ENCODE measurements at regions not wholly inside any gene's neighbourhood (a gene's known extent, or its start where the extent isn't known, plus 50 kb on each side); places are given as distances from the start of the nearest gene placed in this dataset.
"Not testable (repeated sequence)": the region's sequence is repeated elsewhere in the genome, so short reads cannot be mapped to it uniquely, and the experiment has no call there.

DNA sequence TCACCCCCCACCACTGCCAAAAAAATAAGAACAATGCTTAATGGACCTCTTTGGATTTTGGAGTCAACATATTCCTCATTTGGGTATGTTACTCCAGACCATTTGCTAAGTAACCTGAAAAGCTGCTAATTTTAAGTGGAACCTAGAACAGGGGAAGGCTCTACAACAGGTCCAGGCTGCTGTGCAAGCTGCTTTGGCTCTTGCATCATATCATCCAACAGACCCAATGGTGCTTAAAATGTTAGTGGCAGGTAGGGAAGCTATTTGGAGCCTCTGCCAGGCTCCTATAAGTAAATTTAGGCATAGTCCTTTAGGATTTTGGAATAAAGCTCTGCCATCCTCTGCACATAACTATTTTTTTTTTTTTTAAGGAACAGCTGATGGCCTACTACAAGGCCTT, 132.2 kb upstream of the PMCH start:
- no peak for DNase-seq (ENCODE audit: low read depth)
- H3K36me3 Mint-ChIP-seq (ENCODE audit: low read depth, unreplicated experiment) = no peaks in the 10 kb centered on the region
- Histone ChIP-seq H2AFZ (ENCODE audit: low read depth, low read length) (no peak overlapping the region), H3K36me3 (ENCODE audit: insufficient read depth, low read length) (no peaks in the 10 kb centered on the region), H3K9ac (ENCODE audit: low read length) (no peak overlapping the region), H3K27me3 (ENCODE audit: insufficient read depth, low read length) (no peaks in the 10 kb centered on the region), H3K4me2 (ENCODE audit: low read length) (no peak overlapping the region), H3K4me3 (ENCODE audit: insufficient read depth, low read depth, low read length) (no peak overlapping the region), H3K79me2 (ENCODE audit: insufficient read depth, low read length) (no peaks in the 10 kb centered on the region), H3K9me3 (ENCODE audit: insufficient read depth, low read depth, low read length) (no peaks in the 10 kb centered on the region), H3K4me1 (ENCODE audit: insufficient read depth, low read length) (no peaks in the 10 kb centered on the region), H3K27ac (ENCODE audit: low read depth, low read length) (no peak overlapping the region), H4K20me1 (ENCODE audit: insufficient read depth, low read length) (no peaks in the 10 kb centered on the region)
- H3K27ac Mint-ChIP-seq (ENCODE audit: unreplicated experiment) = no peak overlapping the region
- no peak for FAIRE-seq
- no peak overlapping the region for H3K4me3 Mint-ChIP-seq (ENCODE audit: unreplicated experiment)
- H3K9me3 Mint-ChIP-seq (ENCODE audit: unreplicated experiment) = peaks cover 2% of the 10 kb centered on the region
- H3K27me3 Mint-ChIP-seq (ENCODE audit: low read depth, unreplicated experiment) = no peaks in the 10 kb centered on the region
- no peak for TF ChIP-seq EZH2 (IDR thresholded peaks at IDR 0.05; ENCODE audit: insufficient read depth, low read length)
- TF ChIP-seq, protein P1, sequence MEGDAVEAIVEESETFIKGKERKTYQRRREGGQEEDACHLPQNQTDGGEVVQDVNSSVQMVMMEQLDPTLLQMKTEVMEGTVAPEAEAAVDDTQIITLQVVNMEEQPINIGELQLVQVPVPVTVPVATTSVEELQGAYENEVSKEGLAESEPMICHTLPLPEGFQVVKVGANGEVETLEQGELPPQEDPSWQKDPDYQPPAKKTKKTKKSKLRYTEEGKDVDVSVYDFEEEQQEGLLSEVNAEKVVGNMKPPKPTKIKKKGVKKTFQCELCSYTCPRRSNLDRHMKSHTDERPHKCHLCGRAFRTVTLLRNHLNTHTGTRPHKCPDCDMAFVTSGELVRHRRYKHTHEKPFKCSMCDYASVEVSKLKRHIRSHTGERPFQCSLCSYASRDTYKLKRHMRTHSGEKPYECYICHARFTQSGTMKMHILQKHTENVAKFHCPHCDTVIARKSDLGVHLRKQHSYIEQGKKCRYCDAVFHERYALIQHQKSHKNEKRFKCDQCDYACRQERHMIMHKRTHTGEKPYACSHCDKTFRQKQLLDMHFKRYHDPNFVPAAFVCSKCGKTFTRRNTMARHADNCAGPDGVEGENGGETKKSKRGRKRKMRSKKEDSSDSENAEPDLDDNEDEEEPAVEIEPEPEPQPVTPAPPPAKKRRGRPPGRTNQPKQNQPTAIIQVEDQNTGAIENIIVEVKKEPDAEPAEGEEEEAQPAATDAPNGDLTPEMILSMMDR (IDR thresholded peaks at IDR 0.05; ENCODE audit: insufficient read depth, low read depth, low read length) = no peak
- no peaks in the 10 kb centered on the region for H3K4me1 Mint-ChIP-seq (ENCODE audit: low read depth, unreplicated experiment)

DNA sequence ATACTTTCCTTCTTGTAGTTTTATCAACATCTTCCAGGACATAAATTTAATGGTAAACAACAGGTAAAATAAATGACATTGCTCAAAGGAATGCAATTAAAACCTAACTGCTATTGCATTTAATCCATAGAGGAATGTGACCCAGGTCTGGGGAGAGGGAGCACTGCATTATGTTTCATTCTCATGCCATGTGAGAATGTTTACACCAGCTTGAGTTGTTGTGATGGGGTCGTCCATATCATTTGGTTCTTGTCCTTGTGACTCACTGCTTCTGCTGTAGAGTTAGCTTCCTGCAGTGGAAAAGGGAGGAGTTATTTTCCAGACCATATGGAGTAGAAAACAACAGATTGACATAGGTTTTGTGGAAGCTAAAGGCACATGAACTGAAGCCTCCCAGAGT, 129.3 kb upstream of the PMCH start:
- H4K20me1 ChIP-seq (ENCODE audit: insufficient read depth, low read length) = no peaks in the 10 kb centered on the region
- H3K79me2 ChIP-seq (ENCODE audit: insufficient read depth, low read length) = no peaks in the 10 kb centered on the region
- H3K27ac Mint-ChIP-seq (ENCODE audit: unreplicated experiment) = no peak overlapping the region
- H2AFZ ChIP-seq (ENCODE audit: low read depth, low read length) = no peak overlapping the region
- no peak overlapping the region for H3K9ac ChIP-seq (ENCODE audit: low read length)
- no peaks in the 10 kb centered on the region for H3K27me3 Mint-ChIP-seq (ENCODE audit: low read depth, unreplicated experiment)
- TF ChIP-seq, protein P1 (IDR thresholded peaks at IDR 0.05; ENCODE audit: insufficient read depth, low read depth, low read length) = no peak
- no peak for TF ChIP-seq EZH2 (IDR thresholded peaks at IDR 0.05; ENCODE audit: insufficient read depth, low read length)
- FAIRE-seq = no peak
- no peak overlapping the region for H3K4me3 Mint-ChIP-seq (ENCODE audit: unreplicated experiment)
- peaks cover 2% of the 10 kb centered on the region for H3K9me3 Mint-ChIP-seq (ENCODE audit: unreplicated experiment)
- H3K27ac ChIP-seq (ENCODE audit: low read depth, low read length) = no peak overlapping the region
- H3K27me3 ChIP-seq (ENCODE audit: insufficient read depth, low read length) = no peaks in the 10 kb centered on the region
- H3K36me3 ChIP-seq (ENCODE audit: insufficient read depth, low read length) = no peaks in the 10 kb centered on the region
- no peak overlapping the region for H3K4me3 ChIP-seq (ENCODE audit: insufficient read depth, low read depth, low read length)
- no peaks in the 10 kb centered on the region for H3K9me3 ChIP-seq (ENCODE audit: insufficient read depth, low read depth, low read length)
- no peaks in the 10 kb centered on the region for H3K4me1 ChIP-seq (ENCODE audit: insufficient read depth, low read length)
- H3K4me1 Mint-ChIP-seq (ENCODE audit: low read depth, unreplicated experiment) = no peaks in the 10 kb centered on the region
- H3K36me3 Mint-ChIP-seq (ENCODE audit: low read depth, unreplicated experiment) = no peaks in the 10 kb centered on the region
- H3K4me2 ChIP-seq (ENCODE audit: low read length) = no peak overlapping the region
- DNase-seq (ENCODE audit: low read depth) = no peak

DNA sequence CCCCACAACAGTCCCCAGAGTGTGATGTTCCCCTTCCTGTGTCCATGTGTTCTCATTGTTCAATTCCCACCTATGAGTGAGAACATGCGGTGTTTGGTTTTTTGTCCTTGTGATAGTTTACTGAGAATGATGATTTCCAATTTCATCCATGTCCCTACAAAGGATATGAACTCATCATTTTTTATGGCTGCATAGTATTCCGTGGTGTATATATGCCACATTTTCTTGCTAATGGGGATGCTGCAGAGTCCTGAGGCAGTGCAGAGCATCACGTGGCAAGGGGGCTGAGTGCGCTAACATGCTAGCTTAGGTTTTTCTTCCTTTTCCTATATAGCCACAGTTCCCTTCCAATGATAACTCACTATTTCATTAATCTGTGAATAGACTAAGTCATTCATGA, 127.5 kb upstream of the PMCH start:
- H3K4me3 Mint-ChIP-seq (ENCODE audit: unreplicated experiment); H3K4me1 Mint-ChIP-seq (ENCODE audit: low read depth, unreplicated experiment); H3K4me3 ChIP-seq (ENCODE audit: insufficient read depth, low read depth, low read length); H4K20me1 ChIP-seq (ENCODE audit: insufficient read depth, low read length); H3K4me1 ChIP-seq (ENCODE audit: insufficient read depth, low read length); H3K9ac ChIP-seq (ENCODE audit: low read length); H3K27me3 ChIP-seq (ENCODE audit: insufficient read depth, low read length); H3K36me3 ChIP-seq (ENCODE audit: insufficient read depth, low read length); H3K79me2 ChIP-seq (ENCODE audit: insufficient read depth, low read length); H3K36me3 Mint-ChIP-seq (ENCODE audit: low read depth, unreplicated experiment); H3K4me2 ChIP-seq (ENCODE audit: low read length); H3K9me3 ChIP-seq (ENCODE audit: insufficient read depth, low read depth, low read length); H3K27ac ChIP-seq (ENCODE audit: low read depth, low read length); H2AFZ ChIP-seq (ENCODE audit: low read depth, low read length); H3K27me3 Mint-ChIP-seq (ENCODE audit: low read depth, unreplicated experiment); DNase-seq (ENCODE audit: low read depth); H3K27ac Mint-ChIP-seq (ENCODE audit: unreplicated experiment); H3K9me3 Mint-ChIP-seq (ENCODE audit: unreplicated experiment); FAIRE-seq: not testable (repeated sequence)

Data from astrocyte (in vitro differentiated cells and primary cell).